AG04450 (cell line): ENCODE measurements at regions not wholly inside any gene's neighbourhood (a gene's known extent, or its start where the extent isn't known, plus 50 kb on each side); places are given as distances from the start of the nearest gene placed in this dataset.

ENCODE experiments used
- CTCF ChIA-PET: fragments of 300-600, 350-600 bp; formaldehyde crosslinking; extraction: SDS; loops from one replicate; lab custom pipeline; 2022; ENCODE audit warnings: antibody characterized with exemption, inconsistent platforms; lab: Charles Lee
- POLR2A ChIA-PET: fragments of 350-600 bp; formaldehyde crosslinking; extraction: SDS; loops from one replicate; lab custom pipeline; 2021; ENCODE audit warnings: antibody characterized with exemption, inconsistent platforms; lab: Yijun Ruan, JAX
- DNase-seq: peaks from one replicate; pipeline ENCODE4 v3.0.0-alpha.2; 2011; ENCODE audit warnings: low read depth, low spot score
- H3K27ac ChIP-seq: one replicate; pipeline ENCODE4 v1.5.1; 2012; ENCODE audit warnings: low read depth, low read length, control low read depth
- H3K27me3 ChIP-seq: one replicate; pipeline ENCODE4 v1.6.0; 2012; ENCODE audit warnings: low read length; ENCODE audit not compliant: control insufficient read depth, insufficient read depth
- H3K4me3 ChIP-seq: 2 replicates; pipeline ENCODE4 v1.5.1; 2011; ENCODE audit warnings: mild to moderate bottlenecking, low read depth, low read length, control low read depth
- H3K9me3 ChIP-seq: 2 replicates; pipeline ENCODE4 v1.5.1; 2012; ENCODE audit warnings: low read length; ENCODE audit not compliant: control insufficient read depth, insufficient read depth
- CTCF ChIP-seq: IDR thresholded peaks from 2 replicates; pipeline ENCODE4 v1.5.1; 2011; ENCODE audit warnings: low read depth, low read length, control low read depth, inconsistent platforms

GRCh38 chr6:81640891-81641290 lies 111.6 kb downstream of the TENT5A start:
- Histone ChIP-seq H3K27ac (no peak overlapping the region), H3K27me3 (no peaks in the 10 kb centered on the region), H3K4me3 (no peak overlapping the region), H3K9me3 (no peaks in the 10 kb centered on the region)
- ChIA-PET CTCF (no interaction called here), POLR2A (no interaction called here)
- no peak for TF ChIP-seq CTCF
- DNase-seq, result no peak

- ChIA-PET POLR2A (no interaction called here), CTCF (no interaction called here)
- no peak for DNase-seq
Observed at GRCh38 chr6:81640126-81640525, 112.4 kb downstream of the TENT5A start.

GRCh38 chr6:81638366-81638765 lies 114.1 kb downstream of the TENT5A start:
- no peak overlapping the region for H3K4me3 ChIP-seq
- no peak overlapping the region for H3K27ac ChIP-seq
- ChIA-PET POLR2A (no interaction called here), CTCF (no interaction called here)
- DNase-seq, result no peak
- H3K27me3 ChIP-seq, result no peaks in the 10 kb centered on the region
- TF ChIP-seq CTCF, result no peak
- H3K9me3 ChIP-seq, result no peaks in the 10 kb centered on the region

More at GRCh38 chr6:81640126-81640525, 112.4 kb downstream of the TENT5A start:
- H3K27me3 ChIP-seq, result no peaks in the 10 kb centered on the region
- no peak for TF ChIP-seq CTCF
- H3K9me3 ChIP-seq, result no peaks in the 10 kb centered on the region
- H3K27ac ChIP-seq, result no peak overlapping the region
- no peak overlapping the region for H3K4me3 ChIP-seq

- DNase-seq, result no peak
- POLR2A ChIA-PET, result interaction anchor here (0.5 kb wide), 1 partner anchor 1469 kb away, joined by 4 read pairs; no protein-coding TSS in a partner anchor
- CTCF ChIA-PET, result no interaction called here
Observed at GRCh38 chr6:81636930-81637568, 115.4 kb downstream of the TENT5A start.

More at GRCh38 chr6:81636930-81637568, 115.4 kb downstream of the TENT5A start:
- TF ChIP-seq CTCF, result no peak
- Histone ChIP-seq H3K9me3 (no peaks in the 10 kb centered on the region), H3K27ac (no peak overlapping the region), H3K4me3 (no peak overlapping the region), H3K27me3 (no peaks in the 10 kb centered on the region)
